Eye (tissue), 1 donor: ENCODE measurements at regions not wholly inside any gene's neighbourhood (a gene's known extent, or its start where the extent isn't known, plus 50 kb on each side); places are given as distances from the start of the nearest gene placed in this dataset.
"Not testable (repeated sequence)": the region's sequence is repeated elsewhere in the genome, so short reads cannot be mapped to it uniquely, and the experiment has no call there.

Experiments used
- DNase-seq: peaks from one replicate; pipeline ENCODE4 v3.0.0-alpha.2; 2015

- no peak for DNase-seq
Measured at GRCh38 chr5:38680094-38680825, 123.8 kb upstream of the LIFR start.

GRCh38 chr5:38681029-38681706 lies 124.7 kb upstream of the LIFR start:
- no peak for DNase-seq

GRCh38 chr5:38681966-38682365 lies 125.5 kb upstream of the LIFR start:
- DNase-seq: no peak

DNA sequence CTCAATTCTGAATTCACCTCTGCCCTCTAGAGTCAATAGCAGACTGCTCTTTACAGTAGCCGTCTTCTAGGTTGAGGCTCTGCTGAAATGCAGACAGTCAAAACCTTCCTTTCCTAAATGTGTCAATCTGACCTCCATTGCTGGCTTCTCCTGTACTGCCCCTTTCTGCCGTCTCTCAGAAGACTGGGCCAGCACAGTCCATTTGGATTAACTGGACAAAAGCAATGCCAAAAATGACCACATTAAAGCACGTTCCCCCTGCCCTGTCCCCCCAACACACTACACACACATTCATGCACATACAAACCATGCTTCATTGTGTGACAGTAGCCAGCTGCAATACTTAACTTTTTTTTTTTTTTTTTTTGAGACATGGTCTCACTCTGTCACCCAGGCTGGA lies 130.2 kb upstream of the LIFR start:
- no peak for DNase-seq

DNA sequence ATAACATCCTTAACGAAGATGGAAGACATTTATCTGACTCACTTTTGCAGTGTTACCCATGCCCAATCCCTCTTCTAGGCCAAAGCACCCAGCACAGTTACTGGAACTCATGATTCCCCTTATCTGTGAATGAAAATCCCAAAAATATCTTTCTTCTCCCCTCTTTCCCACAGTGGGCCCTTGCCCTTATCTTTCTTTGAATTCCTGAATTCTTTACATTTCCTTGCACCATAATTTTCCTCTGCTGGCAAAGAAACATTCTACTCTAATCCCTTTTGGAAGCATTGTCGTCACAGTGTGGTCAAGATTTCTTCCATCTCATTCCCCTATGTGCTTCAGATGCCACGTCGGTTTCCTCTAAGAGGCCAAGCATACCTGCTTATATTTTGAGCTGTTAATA lies 135.9 kb upstream of the LIFR start:
- no peak for DNase-seq

DNA sequence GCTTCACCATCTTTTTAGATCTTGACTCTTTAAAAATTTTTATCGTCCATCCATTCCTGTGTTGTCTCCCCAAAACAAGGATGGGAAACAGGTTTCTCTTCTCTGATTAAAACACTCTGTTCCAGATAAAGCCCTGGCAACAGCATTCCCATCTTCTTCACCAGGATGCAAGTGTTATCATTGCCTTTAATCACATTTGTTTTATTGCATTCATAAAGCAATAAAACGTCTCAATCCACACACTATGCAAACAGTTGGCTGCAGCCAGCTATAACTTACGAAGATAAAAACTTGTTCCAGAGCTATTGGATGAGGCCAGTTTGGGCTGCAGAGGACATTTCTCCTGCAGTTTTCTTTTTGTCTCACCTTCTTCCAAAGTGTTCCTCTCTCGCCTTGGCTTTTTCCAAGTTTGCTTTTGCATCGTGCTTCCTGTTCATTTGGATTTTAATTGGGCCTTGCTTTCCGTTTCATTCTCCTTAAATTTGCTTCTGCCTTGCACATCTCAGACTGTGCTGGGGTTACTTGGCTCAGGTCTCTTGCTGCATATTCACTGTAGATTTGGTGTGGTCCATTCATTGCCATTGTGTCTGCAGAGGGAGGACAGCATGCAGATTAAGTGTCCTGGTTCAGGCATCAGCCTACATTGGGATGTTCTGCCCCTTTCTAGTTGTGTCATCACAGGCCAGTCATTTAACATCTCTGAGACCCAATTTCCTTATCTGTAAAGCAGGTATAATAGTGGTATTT lies 136.5 kb upstream of the LIFR start:
- DNase-seq: no peak

- peak; percentile 81 for DNase-seq
Measured at GRCh38 chr5:38695021-38695958, 138.8 kb upstream of the LIFR start.

GRCh38 chr5:38697013-38697412 lies 140.6 kb upstream of the LIFR start:
- no peak for DNase-seq

DNA sequence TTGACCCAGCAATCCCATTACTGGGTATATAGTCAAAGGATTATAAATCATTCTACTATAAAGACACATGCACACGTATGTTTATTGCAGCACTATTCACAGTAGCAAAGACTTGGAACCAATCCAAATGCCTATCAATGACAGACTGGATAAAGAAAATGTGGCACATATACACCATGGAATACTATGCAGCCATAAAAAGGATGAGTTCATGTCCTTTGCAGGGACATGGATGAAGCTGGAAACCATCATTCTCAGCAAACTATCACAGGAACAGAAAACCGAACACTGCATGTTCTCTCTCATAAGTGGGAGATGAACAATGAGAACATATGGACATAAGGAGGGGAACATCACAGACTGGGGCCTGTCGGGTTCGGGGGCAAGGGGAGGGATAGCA lies 140.3 kb upstream of the OSMR start:
- DNase-seq: not testable (repeated sequence)

DNA sequence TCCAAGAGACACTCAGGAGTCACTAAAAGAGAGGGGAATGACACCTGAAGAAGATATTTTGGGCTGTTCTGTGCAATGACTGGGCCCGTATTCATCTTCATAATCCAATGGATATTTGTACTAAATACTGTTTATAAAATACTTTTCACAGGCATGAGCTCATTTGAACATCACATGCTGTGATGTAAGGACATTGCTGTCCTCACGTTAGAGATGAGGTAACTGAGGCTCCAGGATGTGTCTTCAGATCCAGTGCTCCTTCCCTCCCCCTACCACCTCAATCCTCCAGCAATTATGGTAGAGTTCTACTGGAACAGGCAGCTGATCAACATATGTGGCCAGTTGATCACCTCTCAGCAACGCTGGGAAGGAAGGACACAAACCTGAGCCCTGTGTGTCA lies 139.4 kb upstream of the OSMR start:
- no peak for DNase-seq

DNA sequence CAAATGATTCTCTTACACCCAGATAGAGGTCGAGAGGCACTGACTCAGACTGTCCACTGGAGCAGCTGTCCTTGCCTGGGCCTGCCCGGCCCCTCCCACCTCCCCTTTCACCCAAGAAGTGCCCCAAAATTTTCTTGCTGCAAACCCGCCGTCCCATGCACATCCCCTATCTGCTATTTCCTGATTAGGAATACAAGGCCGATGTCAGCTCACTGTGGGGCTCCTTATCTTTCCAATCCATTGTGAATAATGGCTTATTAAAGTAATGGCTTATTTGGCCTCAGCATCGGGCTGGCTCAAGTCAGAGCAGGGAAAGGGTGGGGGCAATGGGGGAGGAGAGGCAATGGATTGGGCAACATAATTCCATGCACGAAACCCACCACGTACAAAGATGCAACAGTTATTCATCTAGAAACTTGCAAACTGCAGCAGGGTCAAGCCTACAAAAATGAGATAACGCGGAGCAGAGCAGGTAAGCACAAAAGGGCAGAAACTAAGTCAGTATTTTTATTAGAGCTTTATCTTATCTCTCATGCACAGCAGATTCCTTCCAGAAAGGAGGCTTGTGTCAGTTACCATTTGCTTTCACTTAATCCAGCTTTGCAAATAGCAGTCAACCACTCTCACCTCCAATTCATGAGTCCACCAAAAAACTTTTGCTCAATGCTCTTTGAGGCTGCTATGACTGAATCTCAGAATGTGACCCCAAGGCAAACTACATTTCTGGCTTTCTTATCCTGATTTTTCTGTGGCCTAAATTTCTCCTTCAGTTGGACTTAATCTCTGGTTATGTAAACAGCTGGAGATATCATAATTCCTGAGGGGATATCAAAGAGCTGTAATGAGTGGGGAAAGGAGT lies 138.2 kb upstream of the OSMR start:
- no peak for DNase-seq

DNA sequence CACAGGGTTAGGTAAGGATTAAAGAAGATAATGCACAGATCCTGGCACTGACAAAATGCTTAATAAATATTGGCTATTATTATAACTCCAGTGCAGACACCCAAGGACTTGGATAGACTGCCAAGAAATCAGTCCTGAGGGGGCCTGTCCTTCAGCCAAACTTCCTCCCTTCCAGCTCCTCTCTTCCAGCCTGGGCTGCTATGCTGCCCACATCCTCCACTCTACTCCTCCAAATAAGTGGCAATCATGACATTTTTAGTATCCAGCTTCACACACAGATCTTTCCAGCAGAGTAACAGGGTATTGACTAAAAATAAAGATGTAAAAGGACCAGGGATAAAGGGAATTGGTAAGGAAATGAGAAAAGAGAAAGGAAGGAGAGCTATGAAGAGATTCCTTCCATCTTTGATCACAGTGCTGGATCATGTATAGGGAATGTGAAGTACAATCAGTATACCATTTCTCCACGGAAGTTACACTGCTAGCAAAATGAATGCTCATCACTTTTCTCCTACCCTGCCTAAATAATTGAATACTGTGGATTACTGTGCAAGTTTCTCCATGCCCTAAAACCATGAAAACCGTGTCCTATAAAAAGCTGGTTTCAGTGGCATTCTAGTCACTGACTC lies 136.0 kb upstream of the OSMR start:
- no peak for DNase-seq

- DNase-seq: no peak
Measured at GRCh38 chr5:38710627-38711026, 135.2 kb upstream of the OSMR start.

DNA sequence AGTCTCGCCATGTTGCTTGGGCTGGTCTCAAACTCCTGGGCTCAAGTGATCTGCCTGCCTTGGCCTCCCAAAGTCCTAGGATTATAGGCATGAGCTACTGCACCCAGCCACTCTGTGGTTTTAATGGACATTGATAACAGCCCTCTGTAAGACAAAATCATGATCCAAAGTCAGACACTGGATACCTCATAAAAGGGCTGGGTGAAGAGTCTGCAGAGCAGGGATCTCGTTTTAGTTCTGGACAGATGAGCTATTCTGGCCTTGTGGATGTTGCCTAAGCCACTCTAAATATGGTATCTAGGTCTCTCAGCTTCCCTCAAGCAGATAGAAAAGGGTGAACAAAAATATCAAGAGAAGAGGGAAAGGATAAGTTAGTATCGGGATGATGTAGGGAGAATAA lies 133.4 kb upstream of the OSMR start:
- DNase-seq: no peak

- no peak for DNase-seq
Measured at GRCh38 chr5:38714240-38714639, 131.6 kb upstream of the OSMR start.

GRCh38 chr5:38714703-38715355 lies 131.0 kb upstream of the OSMR start:
- DNase-seq: no peak

- peak; percentile 62 for DNase-seq
Measured at GRCh38 chr5:38715696-38716095, 130.1 kb upstream of the OSMR start.

DNA sequence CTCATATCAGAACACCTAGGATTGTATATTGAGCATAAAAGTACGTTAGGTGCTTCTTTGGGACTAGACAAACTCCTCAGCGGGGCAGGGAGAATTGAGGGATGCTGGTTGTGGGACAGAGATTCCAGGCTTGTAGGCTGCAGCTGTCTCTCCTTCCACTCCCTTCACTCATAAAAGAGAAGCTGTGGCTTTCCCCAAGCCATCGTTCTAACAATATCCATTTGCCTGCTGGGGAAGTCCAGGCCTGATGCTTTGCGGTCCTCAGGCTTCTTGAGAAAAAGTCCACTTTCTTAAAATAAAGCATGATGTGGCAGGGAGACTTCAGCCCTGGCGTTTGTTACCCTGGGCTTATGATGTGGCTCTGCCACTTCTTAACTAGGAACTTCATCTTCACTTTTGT lies 129.3 kb upstream of the OSMR start:
- DNase-seq: no peak

GRCh38 chr5:38718771-38719391 lies 126.9 kb upstream of the OSMR start:
- DNase-seq: peak; percentile 39

GRCh38 chr5:38719403-38719802 lies 126.4 kb upstream of the OSMR start:
- no peak for DNase-seq
